ENCODE measurements at regions not wholly inside any gene's neighbourhood (a gene's known extent, or its start where the extent isn't known, plus 50 kb on each side); places are given as distances from the start of the nearest gene placed in this dataset.
"Not testable (repeated sequence)": the region's sequence is repeated elsewhere in the genome, so short reads cannot be mapped to it uniquely, and the experiment has no call there.

DNA sequence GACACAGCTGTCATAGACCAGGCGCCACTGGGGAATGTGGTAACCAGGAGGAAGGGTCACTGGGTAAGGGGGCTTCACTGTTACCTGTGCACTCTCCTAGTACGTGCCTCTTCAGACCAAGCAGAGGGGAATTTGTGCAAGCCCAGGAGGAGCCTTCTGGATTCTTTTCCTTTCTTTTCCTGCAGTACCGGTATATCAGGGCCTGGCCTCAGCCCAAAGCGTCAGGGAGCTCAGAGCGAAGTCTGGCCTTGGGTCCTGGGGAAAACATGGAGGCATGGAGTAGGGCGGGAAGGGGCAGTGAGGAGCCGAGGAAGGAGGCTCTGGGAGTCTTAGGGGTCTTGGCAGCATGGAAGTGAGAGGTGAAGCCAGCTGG lies 133.6 kb upstream of the GDF10 start:
- Histone ChIP-seq H3K4me3 (ENCODE audit: low read depth in 1 of 3, low read length in 3 of 3) (no peak overlapping the region), H3K27me3 (ENCODE audit: control insufficient read depth in 4 of 4, insufficient read depth in 4 of 4, low read length in 3 of 4) (peaks cover 0 to 4% (median 0%) of the 10 kb centered on the region in 4 donors), H3K36me3 (ENCODE audit: control insufficient read depth in 4 of 4, insufficient read depth in 3 of 4, low read depth in 1 of 4, low read length in 3 of 4) (no peaks in the 10 kb centered on the region), H3K9ac (ENCODE audit: low read depth in 1 of 2, low read length in 2 of 2) (no peak overlapping the region), H3K4me1 (ENCODE audit: control insufficient read depth in 4 of 4, insufficient read depth in 4 of 4, low read length in 3 of 4) (no peaks in the 10 kb centered on the region), H3K27ac (ENCODE audit: low read depth in 1 of 2, low read length in 2 of 2) (no peak overlapping the region), H3K9me3 (ENCODE audit: control insufficient read depth in 4 of 4, low read length in 3 of 4) (no peaks in the 10 kb centered on the region)
- TF ChIP-seq JUND (IDR thresholded peaks at IDR 0.05), result no peak
- TF ChIP-seq HNF4G (IDR thresholded peaks at IDR 0.05), result no peak
- no peak for TF ChIP-seq FOXA2 (IDR thresholded peaks at IDR 0.05)
- TF ChIP-seq, protein P1, sequence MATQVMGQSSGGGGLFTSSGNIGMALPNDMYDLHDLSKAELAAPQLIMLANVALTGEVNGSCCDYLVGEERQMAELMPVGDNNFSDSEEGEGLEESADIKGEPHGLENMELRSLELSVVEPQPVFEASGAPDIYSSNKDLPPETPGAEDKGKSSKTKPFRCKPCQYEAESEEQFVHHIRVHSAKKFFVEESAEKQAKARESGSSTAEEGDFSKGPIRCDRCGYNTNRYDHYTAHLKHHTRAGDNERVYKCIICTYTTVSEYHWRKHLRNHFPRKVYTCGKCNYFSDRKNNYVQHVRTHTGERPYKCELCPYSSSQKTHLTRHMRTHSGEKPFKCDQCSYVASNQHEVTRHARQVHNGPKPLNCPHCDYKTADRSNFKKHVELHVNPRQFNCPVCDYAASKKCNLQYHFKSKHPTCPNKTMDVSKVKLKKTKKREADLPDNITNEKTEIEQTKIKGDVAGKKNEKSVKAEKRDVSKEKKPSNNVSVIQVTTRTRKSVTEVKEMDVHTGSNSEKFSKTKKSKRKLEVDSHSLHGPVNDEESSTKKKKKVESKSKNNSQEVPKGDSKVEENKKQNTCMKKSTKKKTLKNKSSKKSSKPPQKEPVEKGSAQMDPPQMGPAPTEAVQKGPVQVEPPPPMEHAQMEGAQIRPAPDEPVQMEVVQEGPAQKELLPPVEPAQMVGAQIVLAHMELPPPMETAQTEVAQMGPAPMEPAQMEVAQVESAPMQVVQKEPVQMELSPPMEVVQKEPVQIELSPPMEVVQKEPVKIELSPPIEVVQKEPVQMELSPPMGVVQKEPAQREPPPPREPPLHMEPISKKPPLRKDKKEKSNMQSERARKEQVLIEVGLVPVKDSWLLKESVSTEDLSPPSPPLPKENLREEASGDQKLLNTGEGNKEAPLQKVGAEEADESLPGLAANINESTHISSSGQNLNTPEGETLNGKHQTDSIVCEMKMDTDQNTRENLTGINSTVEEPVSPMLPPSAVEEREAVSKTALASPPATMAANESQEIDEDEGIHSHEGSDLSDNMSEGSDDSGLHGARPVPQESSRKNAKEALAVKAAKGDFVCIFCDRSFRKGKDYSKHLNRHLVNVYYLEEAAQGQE (IDR thresholded peaks at IDR 0.05), result no peak
- no peak for TF ChIP-seq EGR1 (IDR thresholded peaks at IDR 0.05; ENCODE audit: low read depth in 2 of 2)
- TF ChIP-seq YY1 (IDR thresholded peaks at IDR 0.05), result no peak
- TF ChIP-seq, protein P2, sequence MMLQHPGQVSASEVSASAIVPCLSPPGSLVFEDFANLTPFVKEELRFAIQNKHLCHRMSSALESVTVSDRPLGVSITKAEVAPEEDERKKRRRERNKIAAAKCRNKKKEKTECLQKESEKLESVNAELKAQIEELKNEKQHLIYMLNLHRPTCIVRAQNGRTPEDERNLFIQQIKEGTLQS (IDR thresholded peaks at IDR 0.05), result no peak
- no peak for DNase-seq (ENCODE audit: low spot score)
- WGBS, result 90% methylated on average over 7 of the region's 7 CpGs

DNA sequence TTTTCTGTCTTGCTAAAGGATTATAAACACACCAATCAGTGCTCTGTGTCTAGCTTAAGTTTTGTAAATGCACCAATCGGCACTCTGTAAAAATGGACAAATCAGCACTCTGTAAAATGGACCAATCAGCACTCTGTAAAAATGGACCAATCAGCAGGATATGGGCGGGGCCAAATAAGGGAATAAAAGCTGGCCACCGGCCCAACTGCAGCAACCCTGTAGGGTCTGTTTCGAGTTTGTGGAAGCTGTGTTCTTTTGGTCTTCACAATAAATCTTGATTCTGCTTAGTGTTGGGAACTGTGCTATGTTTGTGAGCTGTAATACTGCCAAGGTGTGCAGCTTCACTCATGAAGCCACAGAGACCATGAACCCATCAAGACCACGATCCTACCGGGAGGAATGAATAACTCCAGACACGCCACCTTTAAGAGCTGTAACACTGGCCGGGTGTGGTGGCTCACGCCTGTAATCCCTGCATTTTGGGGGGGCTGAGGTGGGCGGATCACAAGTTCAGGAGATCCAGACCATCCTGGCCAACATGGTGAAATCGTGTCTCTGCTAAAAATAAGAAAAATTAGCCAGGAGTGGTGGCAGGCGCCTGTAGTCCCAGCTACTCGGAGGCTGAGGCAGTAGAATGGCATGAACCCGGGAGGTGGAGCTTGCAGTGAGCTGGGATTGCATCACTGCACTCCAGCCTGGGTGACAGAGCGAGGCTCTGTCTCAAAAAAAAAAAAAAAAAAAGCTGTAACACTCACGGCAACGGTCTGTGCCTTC lies 133.0 kb upstream of the GDF10 start:
- H3K27me3 ChIP-seq (ENCODE audit: control insufficient read depth in 4 of 4, insufficient read depth in 4 of 4, low read length in 3 of 4); DNase-seq (ENCODE audit: low spot score); H3K9ac ChIP-seq (ENCODE audit: low read depth in 1 of 2, low read length in 2 of 2); H3K36me3 ChIP-seq (ENCODE audit: control insufficient read depth in 4 of 4, insufficient read depth in 3 of 4, low read depth in 1 of 4, low read length in 3 of 4); H3K9me3 ChIP-seq (ENCODE audit: control insufficient read depth in 4 of 4, low read length in 3 of 4); H3K27ac ChIP-seq (ENCODE audit: low read depth in 1 of 2, low read length in 2 of 2); H3K4me3 ChIP-seq (ENCODE audit: low read depth in 1 of 3, low read length in 3 of 3); H3K4me1 ChIP-seq (ENCODE audit: control insufficient read depth in 4 of 4, insufficient read depth in 4 of 4, low read length in 3 of 4): not testable (repeated sequence)
- 62% methylated on average over 17 of the region's 17 CpGs for WGBS

DNA sequence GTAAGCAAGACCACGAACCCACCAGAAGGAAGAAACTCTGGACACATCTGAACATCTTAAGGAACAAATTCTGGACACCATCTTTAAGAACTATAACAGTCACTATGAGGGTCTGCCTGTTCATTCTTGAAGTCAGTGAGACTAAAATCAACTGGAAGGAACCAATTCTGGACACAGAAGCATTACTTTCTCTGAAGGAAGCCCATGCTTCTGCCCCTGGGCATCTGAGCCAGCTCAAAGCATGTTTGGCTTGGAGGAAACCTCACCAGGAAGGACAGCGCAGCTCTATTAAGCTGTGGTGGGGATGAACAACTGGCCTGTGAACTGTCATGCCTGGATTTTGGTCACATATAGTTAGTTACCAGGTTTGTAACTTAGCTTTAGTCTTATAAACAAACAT lies 132.4 kb upstream of the GDF10 start:
- no peaks in the 10 kb centered on the region for H3K36me3 ChIP-seq (ENCODE audit: control insufficient read depth in 4 of 4, insufficient read depth in 3 of 4, low read depth in 1 of 4, low read length in 3 of 4)
- H3K27me3 ChIP-seq (ENCODE audit: control insufficient read depth in 4 of 4, insufficient read depth in 4 of 4, low read length in 3 of 4), result peaks cover 0 to 4% (median 0%) of the 10 kb centered on the region in 4 donors
- DNase-seq (ENCODE audit: low spot score), result no peak
- H3K9ac ChIP-seq (ENCODE audit: low read depth in 1 of 2, low read length in 2 of 2), result no peak overlapping the region
- H3K4me3 ChIP-seq (ENCODE audit: low read depth in 1 of 3, low read length in 3 of 3), result no peak overlapping the region
- H3K27ac ChIP-seq (ENCODE audit: low read depth in 1 of 2, low read length in 2 of 2), result no peak overlapping the region
- H3K4me1 ChIP-seq (ENCODE audit: control insufficient read depth in 4 of 4, insufficient read depth in 4 of 4, low read length in 3 of 4), result no peaks in the 10 kb centered on the region
- H3K9me3 ChIP-seq (ENCODE audit: control insufficient read depth in 4 of 4, low read length in 3 of 4), result no peaks in the 10 kb centered on the region
- 67% methylated on average over 2 of the region's 2 CpGs for WGBS
- TF ChIP-seq FOXA1 (IDR thresholded peaks at IDR 0.05) (no peak), JUND (IDR thresholded peaks at IDR 0.05) (no peak), RAD21 (IDR thresholded peaks at IDR 0.05) (no peak), RXRA (IDR thresholded peaks at IDR 0.05) (no peak), SP1 (IDR thresholded peaks at IDR 0.05) (no peak), FOXA2 (IDR thresholded peaks at IDR 0.05) (no peak), HNF4G (IDR thresholded peaks at IDR 0.05) (no peak), NR2F2 (IDR thresholded peaks at IDR 0.05) (no peak), HNF4A (conservative IDR thresholded peaks at IDR 0.05) (no peak), TAF1 (conservative IDR thresholded peaks at IDR 0.05) (no peak), YY1 (IDR thresholded peaks at IDR 0.05) (no peak), EGR1 (IDR thresholded peaks at IDR 0.05; ENCODE audit: low read depth in 2 of 2) (no peak)
- TF ChIP-seq, protein P3, sequence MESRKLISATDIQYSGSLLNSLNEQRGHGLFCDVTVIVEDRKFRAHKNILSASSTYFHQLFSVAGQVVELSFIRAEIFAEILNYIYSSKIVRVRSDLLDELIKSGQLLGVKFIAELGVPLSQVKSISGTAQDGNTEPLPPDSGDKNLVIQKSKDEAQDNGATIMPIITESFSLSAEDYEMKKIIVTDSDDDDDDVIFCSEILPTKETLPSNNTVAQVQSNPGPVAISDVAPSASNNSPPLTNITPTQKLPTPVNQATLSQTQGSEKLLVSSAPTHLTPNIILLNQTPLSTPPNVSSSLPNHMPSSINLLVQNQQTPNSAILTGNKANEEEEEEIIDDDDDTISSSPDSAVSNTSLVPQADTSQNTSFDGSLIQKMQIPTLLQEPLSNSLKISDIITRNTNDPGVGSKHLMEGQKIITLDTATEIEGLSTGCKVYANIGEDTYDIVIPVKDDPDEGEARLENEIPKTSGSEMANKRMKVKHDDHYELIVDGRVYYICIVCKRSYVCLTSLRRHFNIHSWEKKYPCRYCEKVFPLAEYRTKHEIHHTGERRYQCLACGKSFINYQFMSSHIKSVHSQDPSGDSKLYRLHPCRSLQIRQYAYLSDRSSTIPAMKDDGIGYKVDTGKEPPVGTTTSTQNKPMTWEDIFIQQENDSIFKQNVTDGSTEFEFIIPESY (IDR thresholded peaks at IDR 0.05), result no peak
- TF ChIP-seq, protein P4, sequence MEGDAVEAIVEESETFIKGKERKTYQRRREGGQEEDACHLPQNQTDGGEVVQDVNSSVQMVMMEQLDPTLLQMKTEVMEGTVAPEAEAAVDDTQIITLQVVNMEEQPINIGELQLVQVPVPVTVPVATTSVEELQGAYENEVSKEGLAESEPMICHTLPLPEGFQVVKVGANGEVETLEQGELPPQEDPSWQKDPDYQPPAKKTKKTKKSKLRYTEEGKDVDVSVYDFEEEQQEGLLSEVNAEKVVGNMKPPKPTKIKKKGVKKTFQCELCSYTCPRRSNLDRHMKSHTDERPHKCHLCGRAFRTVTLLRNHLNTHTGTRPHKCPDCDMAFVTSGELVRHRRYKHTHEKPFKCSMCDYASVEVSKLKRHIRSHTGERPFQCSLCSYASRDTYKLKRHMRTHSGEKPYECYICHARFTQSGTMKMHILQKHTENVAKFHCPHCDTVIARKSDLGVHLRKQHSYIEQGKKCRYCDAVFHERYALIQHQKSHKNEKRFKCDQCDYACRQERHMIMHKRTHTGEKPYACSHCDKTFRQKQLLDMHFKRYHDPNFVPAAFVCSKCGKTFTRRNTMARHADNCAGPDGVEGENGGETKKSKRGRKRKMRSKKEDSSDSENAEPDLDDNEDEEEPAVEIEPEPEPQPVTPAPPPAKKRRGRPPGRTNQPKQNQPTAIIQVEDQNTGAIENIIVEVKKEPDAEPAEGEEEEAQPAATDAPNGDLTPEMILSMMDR (IDR thresholded peaks at IDR 0.05; ENCODE audit: low read depth, low read length, missing input control), result no peak
- TF ChIP-seq, protein P1 (IDR thresholded peaks at IDR 0.05), result no peak

Measured in liver (tissue), 8 donors.